Prostate gland (tissue), 2 donors: ENCODE measurements at regions not wholly inside any gene's neighbourhood (a gene's known extent, or its start where the extent isn't known, plus 50 kb on each side); places are given as distances from the start of the nearest gene placed in this dataset.

ENCODE experiments used
- DNase-seq: peaks from one replicate; pipeline ENCODE4 v3.0.0-alpha.2; 2019; ENCODE audit warnings: low spot score
- H3K27ac ChIP-seq, 2 donors: fragments of 200-600 bp; sonication (generic); 2 replicates each; pipeline ENCODE4 v1.5.1; 2017 to 2019
- H3K27me3 ChIP-seq: fragments of 200-600 bp; sonication (generic); replicated peaks from 2 replicates; pipeline ENCODE4 v1.5.1; 2019; ENCODE audit not compliant: insufficient read depth
- H3K36me3 ChIP-seq, 2 donors: fragments of 200-600 bp; sonication (generic); 1 replicate in 1 of 2; 2 replicates in 1 of 2; pipeline versions ENCODE4 v1.5.1 to v1.8.1; 2017 to 2019
- H3K4me1 ChIP-seq: fragments of 200-600 bp; sonication (generic); replicated peaks from 2 replicates; pipeline ENCODE4 v1.5.1; 2019
- H3K4me3 ChIP-seq, 2 donors: fragments of 200-600 bp; sonication (generic); 2 replicates each; pipeline ENCODE4 v1.5.1; 2017 to 2019
- H3K9me3 ChIP-seq: fragments of 200-600 bp; sonication (generic); 2 replicates; pipeline ENCODE4 v1.5.1; 2017
- CTCF ChIP-seq, 4 experiments: fragments of 200-600 bp in 2 of 4; fragments of 450-650 bp in 2 of 4; sonication (generic) in 2 of 4; IDR thresholded peaks; 1 replicate in 3 of 4; 2 replicates in 1 of 4; pipeline ENCODE4 v1.5.1; 2016 to 2019; ENCODE audit warnings: antibody characterized with exemption in 4 of 4, mild to moderate bottlenecking in 2 of 4, moderate library complexity in 2 of 4
- POLR2A ChIP-seq: fragments of 450-650 bp; IDR thresholded peaks from one replicate; pipeline ENCODE4 v1.6.1; 2016; ENCODE audit warnings: antibody characterized with exemption, mild to moderate bottlenecking
- POLR2AphosphoS5 ChIP-seq: sonication (generic); formaldehyde crosslinking; IDR thresholded peaks from one replicate; pipeline ENCODE4 v1.6.1; 2017; ENCODE audit warnings: antibody characterized with exemption
- WGBS: methylation state at CpG from one replicate; pipeline ENCODE4 v1.1.5; 2018; 5-methylcytosine and 5-hydroxymethylcytosine counted together
- intact Hi-C: fragments of 100-400 bp; cut with DNase I; formaldehyde crosslinking; loops from one replicate; pipeline ENCODE4 v1.14.2; 2022

DNA sequence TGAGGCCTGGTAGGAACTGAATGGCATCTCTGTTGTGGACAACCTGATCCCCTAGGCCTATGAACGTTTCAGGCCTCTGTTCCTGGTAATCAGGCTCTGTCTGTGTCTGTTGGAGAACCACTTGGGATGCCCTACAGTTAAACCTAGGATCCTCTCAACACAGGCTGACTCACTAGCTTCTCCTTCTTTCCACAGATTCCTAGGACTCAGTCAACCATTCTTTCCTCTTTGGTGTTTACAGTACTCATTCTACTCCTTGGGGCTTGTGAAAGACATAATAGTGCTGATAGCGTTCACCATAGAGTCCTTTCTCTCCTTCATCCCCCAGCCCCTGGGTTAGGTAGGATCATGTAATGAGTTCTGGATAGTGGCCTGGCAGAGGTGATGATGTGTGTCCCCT lies 544.3 kb downstream of the METTL4 start:
- Histone ChIP-seq H3K27me3 (no peaks in the 10 kb centered on the region), H3K27ac (no peak overlapping the region), H3K36me3 (no peaks in the 10 kb centered on the region), H3K9me3 (no peaks in the 10 kb centered on the region), H3K4me1 (no peaks in the 10 kb centered on the region), H3K4me3 (no peak overlapping the region)
- 68% methylated on average over 2 of the region's 2 CpGs for WGBS
- intact Hi-C loops, result no loop called here
- no peak for DNase-seq
- TF ChIP-seq POLR2AphosphoS5 (no peak), CTCF (IDR thresholded peaks at IDR 0.05) (no peak), POLR2A (no peak)

- H3K9me3 ChIP-seq, result no peaks in the 10 kb centered on the region
- no peaks in the 10 kb centered on the region for H3K4me1 ChIP-seq
- TF ChIP-seq CTCF (IDR thresholded peaks at IDR 0.05), result no peak
- TF ChIP-seq POLR2A, result no peak
- TF ChIP-seq POLR2AphosphoS5, result no peak
- H3K4me3 ChIP-seq, result no peak overlapping the region
- no peaks in the 10 kb centered on the region for H3K27me3 ChIP-seq
- intact Hi-C loops, result no loop called here
- H3K27ac ChIP-seq, result no peak overlapping the region
- no peak for DNase-seq
- no peaks in the 10 kb centered on the region for H3K36me3 ChIP-seq
Measured at GRCh38 chr18:2027756-2028155, 543.5 kb downstream of the METTL4 start.

DNA sequence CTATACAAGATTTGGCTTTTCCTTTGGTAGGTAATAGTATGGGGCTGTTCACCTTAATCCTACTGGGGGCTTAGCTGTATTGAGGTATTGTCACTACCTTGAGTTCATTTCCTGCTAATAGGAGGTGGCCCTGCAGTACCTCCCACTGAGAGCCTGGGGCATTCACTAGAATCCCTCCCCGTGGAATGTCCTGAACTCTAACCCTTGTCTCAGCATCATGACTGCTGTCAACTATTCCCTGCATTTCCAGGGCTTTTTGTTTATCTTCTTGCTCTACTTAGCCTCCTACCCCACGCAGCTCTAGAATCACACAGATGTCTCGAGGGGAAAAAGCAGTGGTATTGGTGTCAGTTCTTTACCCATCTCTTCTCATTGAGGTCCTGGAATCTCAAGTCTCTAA lies 542.3 kb downstream of the METTL4 start:
- no peak overlapping the region for H3K4me3 ChIP-seq
- no peak overlapping the region for H3K27ac ChIP-seq
- H3K36me3 ChIP-seq, result no peaks in the 10 kb centered on the region
- H3K27me3 ChIP-seq, result no peaks in the 10 kb centered on the region
- H3K4me1 ChIP-seq, result no peaks in the 10 kb centered on the region
- H3K9me3 ChIP-seq, result no peaks in the 10 kb centered on the region
- intact Hi-C loops, result no loop called here
- no peak for DNase-seq
- WGBS, result 50% methylated on average over 3 of the region's 3 CpGs
- TF ChIP-seq POLR2AphosphoS5, result no peak
- TF ChIP-seq POLR2A, result no peak
- TF ChIP-seq CTCF (IDR thresholded peaks at IDR 0.05), result no peak

DNA sequence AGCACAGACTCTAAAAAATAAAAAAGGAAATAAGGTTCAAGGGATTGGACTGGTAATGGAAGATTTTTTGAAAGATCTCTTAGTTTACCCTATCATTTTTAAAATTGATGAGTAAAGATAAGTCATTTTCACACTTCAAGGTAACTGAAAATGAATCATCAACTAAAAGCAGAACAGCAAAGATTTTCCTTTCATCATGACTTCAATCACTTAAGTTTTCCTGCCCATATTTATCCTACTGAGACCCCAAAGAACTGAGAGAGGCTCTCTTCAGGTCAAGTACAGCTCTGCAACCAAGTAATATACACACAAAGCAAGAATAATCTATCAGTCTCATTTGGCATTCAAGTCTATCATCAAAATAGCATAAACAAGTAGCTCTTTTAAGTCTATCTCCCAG lies 540.7 kb downstream of the METTL4 start:
- intact Hi-C loops, result no loop called here
- Histone ChIP-seq H3K36me3 (no peaks in the 10 kb centered on the region), H3K4me1 (no peaks in the 10 kb centered on the region), H3K27ac (no peak overlapping the region), H3K4me3 (no peak overlapping the region), H3K9me3 (no peaks in the 10 kb centered on the region), H3K27me3 (no peaks in the 10 kb centered on the region)
- no peak for DNase-seq
- TF ChIP-seq POLR2AphosphoS5 (no peak), POLR2A (no peak), CTCF (IDR thresholded peaks at IDR 0.05) (no peak)

DNA sequence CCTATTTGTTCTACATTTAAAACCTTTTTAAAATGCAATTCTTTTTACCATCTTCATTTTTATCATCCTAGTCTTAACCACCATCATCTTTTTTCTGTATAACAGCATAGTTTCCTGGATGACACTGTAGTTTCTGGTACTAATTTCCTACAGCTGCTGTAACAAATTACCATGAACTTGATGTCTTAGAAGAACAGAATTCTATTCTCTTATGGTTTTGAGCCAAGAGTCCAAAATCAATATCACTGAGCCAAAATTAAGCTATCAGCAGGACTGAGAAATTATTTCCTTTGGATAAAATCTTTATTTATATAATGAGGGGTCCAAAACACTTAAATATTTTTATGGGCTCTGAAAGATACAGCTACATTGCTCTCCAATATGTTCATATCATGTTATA lies 539.3 kb downstream of the METTL4 start:
- Histone ChIP-seq H3K27me3 (no peaks in the 10 kb centered on the region), H3K36me3 (no peaks in the 10 kb centered on the region), H3K4me3 (no peak overlapping the region), H3K27ac (no peak overlapping the region), H3K4me1 (no peaks in the 10 kb centered on the region), H3K9me3 (no peaks in the 10 kb centered on the region)
- intact Hi-C loops, result no loop called here
- no peak for DNase-seq
- no peak for TF ChIP-seq POLR2A
- no peak for TF ChIP-seq POLR2AphosphoS5
- no peak for TF ChIP-seq CTCF (IDR thresholded peaks at IDR 0.05)
